ENCODE measurements at regions not wholly inside any gene's neighbourhood (a gene's known extent, or its start where the extent isn't known, plus 50 kb on each side); places are given as distances from the start of the nearest gene placed in this dataset.

- TF ChIP-seq BACH2 (CRISPR knock-in tag; IDR thresholded peaks at IDR 0.05; ENCODE audit: borderline replicate concordance) = no peak
- TF ChIP-seq RARB (CRISPR knock-in tag; IDR thresholded peaks at IDR 0.05) = no peak
- TF ChIP-seq GLIS3 (CRISPR knock-in tag; IDR thresholded peaks at IDR 0.05) = no peak
- no peak for TF ChIP-seq ISL1 (CRISPR knock-in tag; IDR thresholded peaks at IDR 0.05)
- TF ChIP-seq OSR1 (CRISPR knock-in tag; IDR thresholded peaks at IDR 0.05) = no peak
- TF ChIP-seq TOX (CRISPR knock-in tag; IDR thresholded peaks at IDR 0.05; ENCODE audit: borderline replicate concordance) = no peak
- no peak for TF ChIP-seq CREB5 (CRISPR knock-in tag; IDR thresholded peaks at IDR 0.05; ENCODE audit: low read depth)
- no peak for TF ChIP-seq TCF4 (CRISPR knock-in tag; IDR thresholded peaks at IDR 0.05; ENCODE audit: borderline replicate concordance)
- TF ChIP-seq ARNTL (CRISPR knock-in tag; IDR thresholded peaks at IDR 0.05; ENCODE audit: borderline replicate concordance, low read depth) = no peak
- TF ChIP-seq, protein P1, sequence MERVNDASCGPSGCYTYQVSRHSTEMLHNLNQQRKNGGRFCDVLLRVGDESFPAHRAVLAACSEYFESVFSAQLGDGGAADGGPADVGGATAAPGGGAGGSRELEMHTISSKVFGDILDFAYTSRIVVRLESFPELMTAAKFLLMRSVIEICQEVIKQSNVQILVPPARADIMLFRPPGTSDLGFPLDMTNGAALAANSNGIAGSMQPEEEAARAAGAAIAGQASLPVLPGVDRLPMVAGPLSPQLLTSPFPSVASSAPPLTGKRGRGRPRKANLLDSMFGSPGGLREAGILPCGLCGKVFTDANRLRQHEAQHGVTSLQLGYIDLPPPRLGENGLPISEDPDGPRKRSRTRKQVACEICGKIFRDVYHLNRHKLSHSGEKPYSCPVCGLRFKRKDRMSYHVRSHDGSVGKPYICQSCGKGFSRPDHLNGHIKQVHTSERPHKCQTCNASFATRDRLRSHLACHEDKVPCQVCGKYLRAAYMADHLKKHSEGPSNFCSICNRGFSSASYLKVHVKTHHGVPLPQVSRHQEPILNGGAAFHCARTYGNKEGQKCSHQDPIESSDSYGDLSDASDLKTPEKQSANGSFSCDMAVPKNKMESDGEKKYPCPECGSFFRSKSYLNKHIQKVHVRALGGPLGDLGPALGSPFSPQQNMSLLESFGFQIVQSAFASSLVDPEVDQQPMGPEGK (CRISPR knock-in tag; IDR thresholded peaks at IDR 0.05; ENCODE audit: borderline replicate concordance) = no peak
- TF ChIP-seq TSHZ2 (CRISPR knock-in tag; IDR thresholded peaks at IDR 0.05) = no peak
- TF ChIP-seq PPARA (CRISPR knock-in tag; IDR thresholded peaks at IDR 0.05; ENCODE audit: borderline replicate concordance) = no peak
- TF ChIP-seq ZFP3 (CRISPR knock-in tag; IDR thresholded peaks at IDR 0.05) = no peak
- no peak for TF ChIP-seq ZNF70 (CRISPR knock-in tag; IDR thresholded peaks at IDR 0.05)
- no peak for TF ChIP-seq ESRRG (CRISPR knock-in tag; IDR thresholded peaks at IDR 0.05)
- TF ChIP-seq, protein P2, sequence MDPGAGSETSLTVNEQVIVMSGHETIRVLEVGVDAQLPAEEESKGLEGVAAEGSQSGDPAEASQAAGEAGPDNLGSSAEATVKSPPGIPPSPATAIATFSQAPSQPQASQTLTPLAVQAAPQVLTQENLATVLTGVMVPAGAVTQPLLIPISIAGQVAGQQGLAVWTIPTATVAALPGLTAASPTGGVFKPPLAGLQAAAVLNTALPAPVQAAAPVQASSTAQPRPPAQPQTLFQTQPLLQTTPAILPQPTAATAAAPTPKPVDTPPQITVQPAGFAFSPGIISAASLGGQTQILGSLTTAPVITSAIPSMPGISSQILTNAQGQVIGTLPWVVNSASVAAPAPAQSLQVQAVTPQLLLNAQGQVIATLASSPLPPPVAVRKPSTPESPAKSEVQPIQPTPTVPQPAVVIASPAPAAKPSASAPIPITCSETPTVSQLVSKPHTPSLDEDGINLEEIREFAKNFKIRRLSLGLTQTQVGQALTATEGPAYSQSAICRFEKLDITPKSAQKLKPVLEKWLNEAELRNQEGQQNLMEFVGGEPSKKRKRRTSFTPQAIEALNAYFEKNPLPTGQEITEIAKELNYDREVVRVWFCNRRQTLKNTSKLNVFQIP (CRISPR knock-in tag; IDR thresholded peaks at IDR 0.05; ENCODE audit: borderline replicate concordance, low read depth) = no peak
- TF ChIP-seq ZNF565 (CRISPR knock-in tag; conservative IDR thresholded peaks at IDR 0.05; ENCODE audit: low read depth) = no peak
- TF ChIP-seq CSRNP3 (CRISPR knock-in tag; IDR thresholded peaks at IDR 0.05) = no peak
- no peak for ATAC-seq
Observed at GRCh38 chr1:58135821-58136321, 410.7 kb downstream of the OMA1 start.

GRCh38 chr1:58133562-58133961 lies 413.0 kb downstream of the OMA1 start:
- no peak for ATAC-seq
- TF ChIP-seq ZFP3 (CRISPR knock-in tag; IDR thresholded peaks at IDR 0.05) = no peak
- TF ChIP-seq CSDC2 (CRISPR knock-in tag; IDR thresholded peaks at IDR 0.05) = no peak
- no peak for TF ChIP-seq OSR1 (CRISPR knock-in tag; IDR thresholded peaks at IDR 0.05)
- no peak for TF ChIP-seq RARB (CRISPR knock-in tag; IDR thresholded peaks at IDR 0.05)
- TF ChIP-seq TOX (CRISPR knock-in tag; IDR thresholded peaks at IDR 0.05; ENCODE audit: borderline replicate concordance) = no peak
- no peak for TF ChIP-seq ISL1 (CRISPR knock-in tag; IDR thresholded peaks at IDR 0.05)
- no peak for TF ChIP-seq BACH2 (CRISPR knock-in tag; IDR thresholded peaks at IDR 0.05; ENCODE audit: borderline replicate concordance)
- TF ChIP-seq PPARA (CRISPR knock-in tag; IDR thresholded peaks at IDR 0.05; ENCODE audit: borderline replicate concordance) = no peak
- TF ChIP-seq ZNF565 (CRISPR knock-in tag; conservative IDR thresholded peaks at IDR 0.05; ENCODE audit: low read depth) = no peak
- TF ChIP-seq CREB5 (CRISPR knock-in tag; IDR thresholded peaks at IDR 0.05; ENCODE audit: low read depth) = no peak
- TF ChIP-seq ESRRG (CRISPR knock-in tag; IDR thresholded peaks at IDR 0.05) = no peak
- TF ChIP-seq, protein P1 (CRISPR knock-in tag; IDR thresholded peaks at IDR 0.05; ENCODE audit: borderline replicate concordance) = no peak
- no peak for TF ChIP-seq SNAI2 (CRISPR knock-in tag; IDR thresholded peaks at IDR 0.05)
- no peak for TF ChIP-seq ZFP30 (CRISPR knock-in tag; IDR thresholded peaks at IDR 0.05)
- TF ChIP-seq ZNF70 (CRISPR knock-in tag; IDR thresholded peaks at IDR 0.05) = no peak
- no peak for TF ChIP-seq CSRNP3 (CRISPR knock-in tag; IDR thresholded peaks at IDR 0.05)
